Natural killer cell (primary cell): ENCODE measurements at regions not wholly inside any gene's neighbourhood (a gene's known extent, or its start where the extent isn't known, plus 50 kb on each side); places are given as distances from the start of the nearest gene placed in this dataset.
A peak's percentile ranks its signal among the peaks of the same experiment; 100 is the strongest.
"Not testable (repeated sequence)": the region's sequence is repeated elsewhere in the genome, so short reads cannot be mapped to it uniquely, and the experiment has no call there.

Source experiments
- ATAC-seq, 3 donors: fragments of 150-1000 bp in 2 of 3; fragments of 200-7000 bp in 1 of 3; cut with Tn5 transposase; 1 replicate in 1 of 3; 2 replicates in 2 of 3; pipeline ENCODE4 v1.10.0; 2021; ENCODE audit warnings: mild to moderate bottlenecking in 2 of 3, moderate library complexity in 2 of 3
- DNase-seq, 2 donors: peaks; one replicate each; pipeline versions ENCODE4 v3.0.0 to v3.0.0-alpha.2; 2013 to 2021; ENCODE audit warnings: mixed read lengths in 1 of 2
- H3K27ac ChIP-seq: one replicate; pipeline ENCODE4 v1.5.1; 2013; ENCODE audit warnings: mild to moderate bottlenecking, low read length
- H3K27me3 ChIP-seq: one replicate; pipeline ENCODE4 v1.6.1; 2013; ENCODE audit warnings: low read length; ENCODE audit not compliant: control insufficient read depth, insufficient read depth
- H3K36me3 ChIP-seq: one replicate; pipeline ENCODE4 v1.6.1; 2013; ENCODE audit warnings: low read length; ENCODE audit not compliant: control insufficient read depth, insufficient read depth
- H3K4me1 ChIP-seq: one replicate; pipeline ENCODE4 v1.6.1; 2013; ENCODE audit warnings: low read length; ENCODE audit not compliant: control insufficient read depth, insufficient read depth
- H3K4me3 ChIP-seq: one replicate; pipeline ENCODE4 v1.5.1; 2013; ENCODE audit warnings: low read length
- H3K9me3 ChIP-seq: one replicate; pipeline ENCODE4 v1.6.1; 2013; ENCODE audit warnings: low read length; ENCODE audit not compliant: control insufficient read depth, insufficient read depth
- H3K27ac Mint-ChIP-seq, 2 donors: one replicate each; pipeline ENCODE4 v1.8.0; 2022; ENCODE audit warnings: mild to moderate bottlenecking in 2 of 2, mixed read lengths in 2 of 2, moderate library complexity in 1 of 2
- H3K27me3 Mint-ChIP-seq, 2 donors: one replicate each; pipeline ENCODE4 v1.8.0; 2022; ENCODE audit warnings: low read depth in 2 of 2, mixed read lengths in 2 of 2
- H3K36me3 Mint-ChIP-seq: one replicate; pipeline ENCODE4 v1.8.0; 2022; ENCODE audit warnings: mixed read lengths
- H3K4me1 Mint-ChIP-seq, 2 donors: one replicate each; pipeline ENCODE4 v1.8.0; 2022; ENCODE audit warnings: mixed read lengths in 2 of 2
- H3K4me3 Mint-ChIP-seq: one replicate; pipeline ENCODE4 v1.8.0; 2022; ENCODE audit warnings: mild to moderate bottlenecking, moderate library complexity, mixed read lengths
- H3K9me3 Mint-ChIP-seq, 2 donors: one replicate each; pipeline ENCODE4 v1.8.0; 2022; ENCODE audit warnings: mixed read lengths in 2 of 2
- WGBS: methylation state at CpG from one replicate; pipeline ENCODE4 v1.1.7; 2013; ENCODE audit warnings: missing lambda C conversion rate; ENCODE audit not compliant: insufficient coverage; 5-methylcytosine and 5-hydroxymethylcytosine counted together
- intact Hi-C: fragments of 100-400 bp; cut with micrococcal nuclease; formaldehyde crosslinking; loops from one replicate; pipeline ENCODE4 v1.14.2; 2022
- TF ChIP-seq, protein P1 (sequence below): fragments of 200-600 bp; IDR thresholded peaks from one replicate; pipeline ENCODE4 v1.8.0; 2022; ENCODE audit warnings: antibody characterized with exemption

DNA sequence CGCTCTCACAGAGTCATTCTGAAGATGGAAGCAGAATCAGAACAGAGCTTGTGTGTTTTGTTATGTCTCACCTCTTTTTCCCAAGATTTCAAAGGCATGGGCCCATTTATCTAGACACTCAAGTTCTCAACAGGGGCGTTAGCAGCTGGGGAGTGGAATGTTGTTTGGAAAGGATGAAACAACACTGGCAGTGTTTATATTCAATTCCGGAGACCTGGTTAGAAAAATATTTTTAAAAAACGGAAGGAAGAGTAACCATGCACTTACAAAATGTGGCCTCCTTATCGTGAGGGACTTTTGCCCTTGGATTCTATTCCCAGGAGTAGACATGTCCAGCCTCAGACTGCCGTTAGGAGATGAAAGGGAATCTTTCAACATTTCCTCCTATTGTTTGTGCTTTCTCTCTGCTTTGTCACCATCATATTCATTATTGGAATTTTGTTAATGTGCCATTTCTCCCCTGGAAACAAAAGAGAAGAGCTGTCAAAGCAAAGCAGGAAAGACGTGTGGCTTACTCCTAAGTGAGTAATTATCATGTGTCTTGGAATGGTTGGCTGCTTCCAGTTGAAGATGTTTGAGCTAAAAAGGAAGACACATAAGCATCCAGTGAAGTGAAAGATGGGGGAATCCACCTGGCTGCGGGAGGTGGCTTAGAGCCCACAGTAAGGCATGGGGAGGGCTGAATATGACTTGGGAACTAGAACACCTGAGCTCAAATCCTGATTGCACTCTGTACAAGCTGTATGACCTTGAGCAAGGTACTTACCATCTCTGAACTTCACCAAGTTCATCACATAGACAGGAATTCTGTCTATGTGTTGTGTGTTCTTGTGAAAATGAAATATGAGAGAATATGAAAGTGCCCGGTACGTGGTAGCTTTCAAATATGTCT is 71.7 kb upstream of the JUN start:
- ATAC-seq (no peak), DNase-seq (no peak)
- Mint-ChIP-seq H3K9me3 (no peaks in the 10 kb centered on the region), H3K27me3 (peaks cover 0 to 4% of the 10 kb centered on the region in 2 donors), H3K27ac (no peak overlapping the region), H3K4me3 (no peak overlapping the region), H3K36me3 (no peaks in the 10 kb centered on the region), H3K4me1 (peaks cover 35 to 55% of the 10 kb centered on the region in 2 donors)
- no peak overlapping the region for H3K27ac ChIP-seq
- H3K27me3 ChIP-seq: no peaks in the 10 kb centered on the region
- TF ChIP-seq, protein P1, sequence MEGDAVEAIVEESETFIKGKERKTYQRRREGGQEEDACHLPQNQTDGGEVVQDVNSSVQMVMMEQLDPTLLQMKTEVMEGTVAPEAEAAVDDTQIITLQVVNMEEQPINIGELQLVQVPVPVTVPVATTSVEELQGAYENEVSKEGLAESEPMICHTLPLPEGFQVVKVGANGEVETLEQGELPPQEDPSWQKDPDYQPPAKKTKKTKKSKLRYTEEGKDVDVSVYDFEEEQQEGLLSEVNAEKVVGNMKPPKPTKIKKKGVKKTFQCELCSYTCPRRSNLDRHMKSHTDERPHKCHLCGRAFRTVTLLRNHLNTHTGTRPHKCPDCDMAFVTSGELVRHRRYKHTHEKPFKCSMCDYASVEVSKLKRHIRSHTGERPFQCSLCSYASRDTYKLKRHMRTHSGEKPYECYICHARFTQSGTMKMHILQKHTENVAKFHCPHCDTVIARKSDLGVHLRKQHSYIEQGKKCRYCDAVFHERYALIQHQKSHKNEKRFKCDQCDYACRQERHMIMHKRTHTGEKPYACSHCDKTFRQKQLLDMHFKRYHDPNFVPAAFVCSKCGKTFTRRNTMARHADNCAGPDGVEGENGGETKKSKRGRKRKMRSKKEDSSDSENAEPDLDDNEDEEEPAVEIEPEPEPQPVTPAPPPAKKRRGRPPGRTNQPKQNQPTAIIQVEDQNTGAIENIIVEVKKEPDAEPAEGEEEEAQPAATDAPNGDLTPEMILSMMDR: no peak
- H3K4me3 ChIP-seq: no peak overlapping the region
- 96% methylated on average over 8 of the region's 10 CpGs for WGBS
- no peaks in the 10 kb centered on the region for H3K9me3 ChIP-seq
- peaks cover 22% of the 10 kb centered on the region for H3K4me1 ChIP-seq
- intact Hi-C loops: loop anchor here (5.0 kb wide), 1 partner anchor 42 kb away; no protein-coding TSS in a partner anchor
- H3K36me3 ChIP-seq: no peaks in the 10 kb centered on the region

DNA sequence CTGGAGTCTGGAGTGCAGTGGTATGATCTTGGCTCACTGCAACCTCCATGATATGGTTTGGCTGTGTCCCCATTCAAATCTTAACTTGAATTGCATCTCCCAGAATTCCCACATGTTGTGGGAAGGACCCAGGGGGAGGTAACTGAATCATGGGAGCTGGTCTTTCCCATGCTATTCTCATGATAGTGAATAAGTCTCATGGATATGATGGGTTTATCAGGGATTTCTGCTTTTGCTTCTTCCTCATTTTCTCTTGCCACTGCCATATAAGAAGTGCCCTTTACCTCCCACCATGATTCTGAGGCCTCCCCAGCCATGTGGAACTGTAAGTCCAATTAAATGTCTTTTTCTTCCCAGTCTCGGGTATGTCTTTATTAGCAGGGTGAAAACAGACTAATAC is 72.4 kb upstream of the JUN start:
- intact Hi-C loops: loop anchor here (5.0 kb wide), 1 partner anchor 41 kb away; no protein-coding TSS in a partner anchor
- not testable (repeated sequence) for H3K9me3 Mint-ChIP-seq, H3K36me3 Mint-ChIP-seq, H3K27me3 ChIP-seq, DNase-seq, H3K4me3 Mint-ChIP-seq, H3K27me3 Mint-ChIP-seq, H3K27ac ChIP-seq, ATAC-seq, H3K36me3 ChIP-seq, H3K4me3 ChIP-seq, H3K9me3 ChIP-seq, H3K27ac Mint-ChIP-seq
- WGBS: 100% methylated on average over 1 of the region's 1 CpG
- H3K4me1 ChIP-seq: peaks cover 30% of the 10 kb centered on the region
- peaks cover 43 to 63% of the 10 kb centered on the region in 2 donors for H3K4me1 Mint-ChIP-seq

DNA sequence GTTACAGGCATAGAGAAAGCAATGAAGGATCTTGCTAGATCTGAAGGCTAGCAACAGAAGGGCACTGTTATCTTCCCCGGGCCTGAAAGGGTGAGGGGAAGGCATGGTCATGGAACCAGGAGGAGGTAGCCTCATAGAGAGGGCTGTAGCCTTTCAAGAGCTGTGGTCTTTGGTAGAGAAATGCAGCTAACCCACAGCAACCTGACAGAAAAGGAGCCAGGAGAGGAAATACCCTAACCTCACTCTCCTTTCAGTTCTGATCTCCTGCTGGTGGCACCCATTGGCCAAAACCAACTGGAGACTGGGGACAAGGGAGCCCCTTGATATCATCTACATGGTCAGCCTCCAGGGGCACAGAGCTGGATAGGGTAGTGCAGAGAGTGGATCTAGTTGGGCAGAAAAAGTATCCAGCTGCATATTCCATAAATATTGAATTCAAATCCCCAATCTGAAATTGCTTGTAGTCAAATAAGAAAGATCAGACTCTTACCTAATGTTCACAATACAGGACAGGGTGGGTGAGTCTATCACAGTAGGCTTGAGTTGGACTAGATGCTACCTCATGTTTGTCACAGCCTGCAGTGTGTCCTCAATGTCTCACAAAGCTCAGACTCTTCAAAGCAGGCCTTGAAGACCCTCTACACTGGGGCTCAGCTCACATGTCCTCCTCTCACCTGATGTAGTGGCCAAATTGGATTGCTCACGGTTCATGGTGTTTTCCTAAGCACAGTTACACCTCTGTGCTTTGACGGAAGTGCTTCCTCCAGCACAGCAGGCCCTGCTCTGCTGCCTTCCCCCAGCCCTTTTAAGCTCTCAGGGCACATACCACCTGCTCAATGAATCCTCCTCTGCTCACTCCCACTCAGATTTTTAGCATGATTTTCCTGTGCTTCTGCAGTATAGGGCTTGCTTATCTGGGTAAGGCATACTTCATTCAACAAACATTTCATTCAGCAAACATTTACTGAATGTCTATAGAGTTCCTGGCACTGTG is 74.1 kb upstream of the JUN start:
- Mint-ChIP-seq H3K27ac (peak overlapping the region; percentile 42 to 74), H3K27me3 (no peaks in the 10 kb centered on the region), H3K36me3 (no peaks in the 10 kb centered on the region), H3K4me3 (no peak overlapping the region), H3K4me1 (peaks cover 54 to 74% of the 10 kb centered on the region in 2 donors), H3K9me3 (no peaks in the 10 kb centered on the region)
- H3K27ac ChIP-seq: peak overlapping the region; percentile 14
- no peaks in the 10 kb centered on the region for H3K9me3 ChIP-seq
- ATAC-seq: peak; percentile 32 to 68 (median 58)
- no peaks in the 10 kb centered on the region for H3K27me3 ChIP-seq
- peak in 1 of 2 donors; percentile 62 for DNase-seq
- peaks cover 39% of the 10 kb centered on the region for H3K4me1 ChIP-seq
- intact Hi-C loops: loop anchor here (5.0 kb wide), 1 partner anchor 39 kb away; no protein-coding TSS in a partner anchor
- no peak overlapping the region for H3K4me3 ChIP-seq
- TF ChIP-seq, protein P1: no peak
- WGBS: 42% methylated on average over 3 of the region's 3 CpGs
- H3K36me3 ChIP-seq: no peaks in the 10 kb centered on the region
